GM18498 (cell line): ENCODE measurements at regions not wholly inside any gene's neighbourhood (a gene's known extent, or its start where the extent isn't known, plus 50 kb on each side); places are given as distances from the start of the nearest gene placed in this dataset.
"Not testable (repeated sequence)": the region's sequence is repeated elsewhere in the genome, so short reads cannot be mapped to it uniquely, and the experiment has no call there.

Source experiments
- ATAC-seq: cut with Tn5 transposase; IDR thresholded peaks from one replicate; pipeline ENCODE4 v1.9.1; 2021; ENCODE audit warnings: mild to moderate bottlenecking, moderate library complexity; ENCODE audit not compliant: unreplicated experiment

DNA sequence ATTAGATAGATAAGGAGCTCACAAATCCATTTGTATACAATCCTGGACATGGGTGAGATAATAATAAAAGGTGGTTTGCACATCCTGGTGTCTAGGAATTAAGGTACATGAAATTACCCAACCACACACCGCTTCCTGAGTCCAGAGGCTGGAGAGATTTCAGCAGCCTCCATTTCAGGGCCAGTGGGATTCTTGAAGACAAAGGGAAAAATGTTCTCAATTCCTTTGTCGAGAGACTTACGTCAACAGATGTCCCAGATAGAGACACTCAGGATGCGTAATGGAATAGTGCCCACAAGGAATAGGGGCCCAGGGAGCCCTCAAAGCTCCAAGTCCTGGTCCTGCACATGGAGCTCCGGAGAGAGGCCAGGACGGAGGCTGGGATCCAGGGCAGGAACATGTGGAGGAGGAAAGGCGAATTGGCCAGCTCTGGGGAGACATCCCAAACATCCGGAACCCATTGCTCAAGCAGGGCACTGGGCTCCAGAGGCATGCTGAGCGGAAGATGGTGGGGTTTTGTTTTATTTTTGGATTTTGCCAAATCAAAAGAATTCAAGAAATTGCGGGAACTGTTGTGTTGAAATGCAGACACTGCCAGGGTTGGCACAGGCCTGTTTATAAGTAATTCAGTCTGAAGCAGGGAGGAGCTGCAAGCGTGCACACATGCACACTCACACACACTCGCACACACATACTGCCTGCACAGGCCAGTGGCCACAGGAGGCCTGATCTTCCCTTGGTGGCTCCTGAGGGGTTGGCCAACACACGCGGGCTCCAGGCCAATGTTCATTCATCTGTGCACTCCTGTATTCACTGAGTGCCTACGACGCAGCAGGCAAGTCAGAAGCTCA lies 97.2 kb downstream of the NOG start:
- ATAC-seq: no peak

DNA sequence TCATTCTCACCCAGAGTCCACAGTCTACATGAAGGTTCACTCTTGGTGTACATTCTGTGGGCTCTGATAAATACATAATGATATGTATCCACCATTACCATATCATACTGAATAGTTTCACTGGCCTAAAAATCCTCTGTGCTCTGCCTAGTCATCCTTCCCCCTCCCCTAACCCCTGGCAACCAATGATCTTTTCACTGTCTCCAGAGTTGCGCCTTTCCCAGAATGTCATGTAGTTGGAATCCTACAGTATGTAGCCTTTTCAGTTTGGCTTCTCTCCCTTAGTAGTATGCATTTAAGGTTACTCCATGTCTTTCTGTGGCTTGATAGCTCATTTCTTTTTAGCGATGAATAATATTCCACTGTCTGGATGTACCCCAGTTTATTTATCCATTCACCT lies 101.3 kb downstream of the NOG start:
- ATAC-seq: no peak

DNA sequence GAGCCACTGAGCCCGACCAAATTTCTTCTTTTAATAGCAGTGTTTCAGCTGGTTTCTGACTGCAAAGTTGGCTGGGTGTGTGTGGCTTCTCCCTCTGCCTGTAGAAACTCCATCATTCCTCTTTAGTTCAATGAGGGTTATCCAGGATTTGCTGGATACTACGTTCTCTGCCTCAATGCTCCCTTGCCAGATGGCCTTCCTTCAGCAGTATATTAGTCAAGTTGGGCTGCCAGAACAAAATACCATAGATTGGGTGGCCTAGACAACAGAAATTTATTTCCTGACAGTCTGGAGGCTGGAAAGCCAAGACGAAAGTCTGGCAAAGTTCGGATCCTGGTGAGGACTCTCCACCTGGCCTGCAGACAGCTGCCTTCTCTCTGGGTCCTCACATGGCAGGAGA lies 103.7 kb downstream of the NOG start:
- no peak for ATAC-seq

DNA sequence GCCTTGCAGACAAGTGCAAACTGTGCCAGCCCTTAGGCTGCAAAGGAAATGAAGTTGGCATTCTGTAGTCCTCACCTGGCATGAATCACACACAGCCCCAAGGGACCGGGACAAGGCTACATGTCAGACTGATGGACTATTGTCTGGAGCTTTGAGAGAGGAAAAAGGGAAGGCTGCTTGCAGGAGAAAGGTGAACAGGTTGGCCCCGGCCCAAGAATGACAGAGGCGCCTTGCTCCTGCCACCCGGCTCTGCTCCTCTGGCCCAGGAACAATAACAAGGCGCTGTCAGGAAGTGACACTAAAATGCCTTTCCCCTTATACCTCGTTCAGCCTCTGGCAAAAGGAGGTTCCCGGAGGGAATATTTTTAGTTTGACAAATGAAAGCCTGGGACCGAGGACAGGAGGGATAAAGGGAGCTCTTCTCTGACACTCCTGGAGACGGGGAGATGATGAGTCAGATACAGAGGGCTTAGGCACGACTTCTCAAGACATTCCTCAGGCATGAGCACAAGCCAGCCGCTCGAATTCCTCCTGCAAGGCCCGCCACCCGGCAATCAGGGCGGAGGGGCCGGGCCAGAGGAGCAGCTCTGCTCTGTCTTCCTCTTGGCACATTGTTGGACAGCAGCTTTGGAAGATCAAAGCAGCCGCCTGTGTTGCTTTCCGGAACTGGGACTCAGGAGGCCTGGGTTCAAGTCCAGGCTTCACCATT lies 105.8 kb downstream of the NOG start:
- no peak for ATAC-seq

DNA sequence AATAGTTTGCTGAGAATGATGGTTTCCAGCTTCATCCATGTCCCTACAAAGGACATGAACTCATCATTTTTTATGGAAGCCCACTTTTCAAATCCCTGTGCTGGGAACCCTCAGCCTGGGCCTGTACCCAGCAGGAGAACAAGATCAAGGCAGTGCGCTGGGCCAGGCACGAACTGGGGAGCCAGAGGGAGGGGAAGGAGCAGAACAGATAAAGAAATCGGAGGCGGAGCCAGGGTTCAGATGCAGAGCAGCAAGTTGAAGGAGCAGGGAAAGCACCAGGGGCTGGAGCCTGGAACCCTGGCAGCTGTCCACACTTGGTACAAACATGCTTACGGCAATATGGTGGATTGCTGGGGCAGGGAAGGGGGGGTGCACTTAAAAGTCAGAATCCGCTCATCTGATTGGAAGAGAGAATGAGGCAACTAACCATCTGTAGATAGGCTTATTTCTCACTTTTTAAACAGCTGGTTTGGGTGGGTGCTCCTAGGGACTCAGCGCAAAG lies 107.5 kb downstream of the NOG start:
- no peak for ATAC-seq

DNA sequence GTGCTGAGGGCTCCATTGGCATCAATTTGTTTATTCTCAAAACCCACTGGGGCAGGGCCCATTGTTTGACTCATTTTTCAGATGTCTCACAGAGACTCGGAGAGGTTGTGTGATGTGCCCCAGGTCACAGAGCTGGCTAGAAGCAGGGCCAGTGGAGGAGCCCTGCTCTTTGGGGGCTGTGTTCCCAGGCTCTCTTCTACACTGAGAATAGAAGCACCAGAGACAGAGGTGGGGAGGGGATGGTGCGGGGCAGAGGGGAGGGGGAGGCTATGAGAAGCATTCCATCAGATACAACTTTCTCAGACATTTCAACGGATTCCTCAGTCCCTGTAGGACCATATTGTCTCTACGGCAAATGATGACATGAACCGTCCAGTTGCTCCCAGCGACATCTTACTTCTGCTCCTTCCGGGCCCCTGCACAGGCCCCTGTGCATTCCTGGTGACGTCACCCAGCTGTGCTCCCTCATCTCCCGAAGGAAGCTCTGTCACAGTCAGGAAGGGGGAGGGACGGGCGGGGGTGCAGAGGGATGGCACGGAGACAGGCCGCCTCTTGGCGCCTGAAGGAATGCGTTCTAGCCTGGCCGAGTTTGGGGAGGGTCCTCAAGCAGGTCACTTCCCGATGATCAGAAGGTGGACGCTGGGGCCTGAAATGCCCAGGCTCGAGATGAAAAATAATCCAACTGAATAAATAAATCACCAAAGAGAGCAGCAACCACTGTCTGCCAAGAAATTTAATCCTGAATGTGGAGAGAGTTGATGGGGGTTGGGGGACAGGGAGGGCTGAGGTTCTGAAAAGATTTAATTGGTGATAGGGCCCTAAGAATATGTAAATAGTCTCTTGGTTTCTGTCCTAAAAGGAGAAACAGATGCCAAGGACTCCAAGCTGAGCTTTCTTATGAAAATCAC lies 114.1 kb downstream of the NOG start:
- ATAC-seq: no peak

DNA sequence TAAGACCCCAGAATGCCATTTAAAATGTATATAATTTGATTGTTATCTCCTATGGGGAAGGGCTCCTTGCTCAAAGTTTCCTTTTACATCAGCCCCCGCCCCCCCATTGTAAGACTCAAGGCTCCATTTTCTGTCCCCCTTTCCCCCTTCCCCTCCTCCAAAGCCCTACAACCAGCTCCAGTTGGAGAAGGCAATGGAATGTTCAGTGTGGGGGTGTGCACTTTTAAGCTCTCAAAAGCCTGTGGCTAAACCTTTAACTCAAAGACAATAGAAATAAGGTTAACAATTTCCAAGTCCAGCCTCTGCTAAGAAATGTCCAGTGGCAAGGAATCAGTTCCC lies 114.7 kb downstream of the NOG start:
- ATAC-seq: no peak

DNA sequence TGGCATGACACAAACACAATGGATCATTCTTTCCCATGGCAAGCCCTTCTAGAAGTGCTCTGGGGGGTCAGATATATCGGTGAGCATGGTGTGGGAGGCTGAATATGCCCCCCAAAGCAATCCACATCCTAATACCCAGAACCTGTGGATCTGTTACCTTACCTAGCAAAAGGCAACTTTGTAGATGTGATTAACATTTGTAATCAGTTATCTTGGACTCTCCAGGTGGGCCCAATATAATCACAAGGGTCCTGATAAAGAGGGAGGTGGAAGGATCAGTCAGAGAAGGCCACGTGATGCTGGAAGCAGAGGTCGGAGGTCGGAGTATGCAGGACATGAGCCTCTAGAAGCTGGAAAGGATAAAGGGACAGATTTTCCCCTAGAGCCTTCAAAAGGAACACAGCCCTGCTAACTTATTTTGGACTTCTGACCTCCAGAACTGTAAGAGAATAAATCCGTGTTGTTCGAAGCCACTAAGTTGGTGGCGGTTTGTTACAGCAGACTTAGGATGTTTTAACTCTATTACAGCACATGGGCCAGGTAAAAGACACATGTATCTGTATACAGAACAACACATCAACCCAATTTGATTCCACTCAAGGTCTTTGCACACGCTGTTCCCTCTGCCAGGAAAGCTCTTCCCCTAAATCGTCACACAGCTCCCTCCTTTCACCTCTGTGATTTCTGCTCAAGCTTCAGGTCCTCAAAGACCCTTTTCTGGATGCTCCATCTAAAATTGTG lies 115.3 kb downstream of the NOG start:
- ATAC-seq: no peak

DNA sequence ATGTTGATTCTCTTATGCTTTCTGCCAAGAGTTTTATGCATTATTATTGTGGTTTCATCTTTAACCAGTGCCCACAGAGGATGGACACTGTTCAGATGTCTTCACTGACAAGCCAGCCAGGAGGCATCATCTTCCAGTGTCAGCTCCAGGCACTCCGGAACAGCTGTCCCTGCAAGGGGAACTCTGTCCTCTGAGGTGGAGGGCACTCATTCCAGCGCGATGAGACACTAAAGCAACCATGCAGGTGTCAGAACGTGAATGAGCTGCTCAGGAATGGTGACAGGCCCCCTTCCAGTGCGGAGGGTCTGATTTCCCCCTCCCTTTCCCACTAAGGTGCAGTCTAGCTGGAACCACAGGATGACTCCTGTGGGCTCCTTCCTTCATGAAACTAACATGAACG lies 117.5 kb downstream of the NOG start:
- ATAC-seq: no peak

DNA sequence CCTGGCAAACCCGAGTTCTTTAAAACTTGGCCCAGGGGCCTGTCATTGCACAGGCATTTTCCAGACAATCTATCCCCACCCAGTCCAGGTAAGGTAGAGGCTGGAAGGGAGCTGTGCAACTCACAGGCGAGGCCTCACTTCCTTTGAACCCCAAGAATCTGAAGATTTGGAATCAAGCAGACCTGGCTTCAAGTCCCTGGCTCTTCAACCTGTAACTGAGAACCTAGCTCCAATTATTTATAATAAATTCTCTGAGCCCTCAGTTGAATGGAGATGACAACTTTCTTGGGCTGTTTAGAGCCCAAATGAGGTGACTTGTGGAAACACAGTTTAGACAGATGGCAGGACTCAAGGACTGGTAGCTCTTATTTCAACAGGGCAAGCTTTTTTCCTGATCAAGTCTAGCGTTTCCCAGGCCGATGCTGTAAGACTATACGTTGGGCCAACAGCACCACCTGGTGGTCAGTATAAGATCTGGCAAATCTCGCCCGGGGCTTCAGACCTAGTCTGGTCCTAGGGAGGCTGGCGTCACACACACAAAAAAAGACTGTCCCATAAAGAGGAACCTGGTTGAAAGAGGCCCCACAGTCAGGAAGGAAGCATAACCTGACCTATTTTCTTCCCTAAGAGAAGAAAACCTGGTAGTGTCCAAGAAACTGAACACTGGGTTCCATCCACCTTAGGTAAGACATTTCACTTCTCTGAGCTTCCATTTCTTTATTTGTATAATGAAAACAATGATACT lies 117.9 kb downstream of the C17orf67 start:
- ATAC-seq: peak; percentile 93

DNA sequence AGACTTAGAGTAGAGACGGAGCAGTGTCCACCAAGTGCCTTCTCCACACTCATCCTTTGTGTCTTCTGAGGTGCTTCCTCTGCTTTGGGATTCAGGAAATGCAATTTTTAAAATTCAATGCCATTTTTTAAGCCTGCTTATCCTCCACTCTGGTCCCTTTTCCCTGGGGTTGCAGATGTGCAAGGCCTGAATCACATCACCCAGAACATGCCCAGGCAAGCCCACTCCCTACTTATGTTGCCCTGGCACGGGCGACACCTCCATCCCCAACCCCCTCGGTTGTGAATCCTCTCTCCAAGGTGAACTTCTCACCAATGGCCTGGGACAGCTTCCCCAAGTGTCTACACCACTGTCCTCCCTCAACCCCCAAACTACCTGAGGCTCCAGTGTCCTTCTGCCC lies 116.2 kb downstream of the C17orf67 start:
- ATAC-seq: no peak

DNA sequence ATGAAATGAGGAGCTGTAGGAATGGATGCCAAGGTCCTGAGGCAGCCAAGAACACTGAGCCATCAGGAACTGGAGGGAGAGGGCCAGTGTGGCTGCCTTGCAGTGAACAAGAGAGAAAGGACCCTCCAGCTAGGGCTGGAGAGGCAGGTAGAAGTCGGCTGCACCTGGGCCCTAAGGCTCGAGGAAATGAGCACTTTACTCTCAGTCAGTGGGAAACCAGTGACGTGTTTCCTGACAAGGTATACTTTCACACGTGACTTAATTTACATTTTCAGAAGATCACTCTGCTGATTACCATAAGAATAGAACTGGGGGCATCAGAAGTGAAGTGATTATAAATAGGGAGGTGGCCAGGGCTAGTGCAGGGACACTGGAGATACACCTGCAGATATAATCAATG lies 115.2 kb downstream of the C17orf67 start:
- no peak for ATAC-seq

DNA sequence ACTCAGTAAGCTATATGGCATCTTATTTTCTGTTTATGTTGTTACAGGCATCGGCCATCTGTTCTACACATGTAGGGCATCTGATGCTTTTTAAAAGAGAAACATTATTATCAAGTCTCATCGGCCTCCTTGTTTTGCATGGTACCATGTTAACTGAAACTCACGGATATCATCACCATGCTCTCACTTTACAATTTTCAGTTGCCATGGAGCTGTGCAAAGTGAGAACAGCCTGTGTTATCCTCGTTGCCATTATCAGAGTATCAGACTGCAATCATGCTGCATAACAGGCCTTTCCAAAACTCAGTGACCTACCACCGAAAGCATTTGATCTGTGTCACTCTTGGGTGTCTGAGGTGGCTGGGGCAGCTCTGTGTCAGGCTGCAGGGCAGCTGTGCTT lies 110.3 kb downstream of the C17orf67 start:
- no peak for ATAC-seq

DNA sequence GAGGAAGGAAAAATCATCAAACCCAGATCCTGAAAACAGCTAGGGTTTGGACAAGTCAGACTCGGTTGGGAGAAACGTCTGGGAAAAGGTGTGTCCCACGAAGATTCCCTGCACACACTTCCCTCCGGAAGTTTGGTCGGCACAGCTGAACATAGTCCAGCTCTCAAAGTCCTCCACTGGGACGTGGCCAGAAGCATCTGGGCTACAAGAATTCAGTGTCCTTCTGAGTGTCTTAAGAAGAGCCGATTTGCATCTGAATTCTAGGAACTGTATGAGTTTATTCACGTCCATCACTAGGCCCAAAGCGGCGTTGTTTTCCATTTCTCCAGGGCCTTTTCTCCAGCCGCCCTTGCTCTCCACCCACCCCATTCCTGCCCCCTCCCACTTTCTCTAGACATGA lies 109.1 kb downstream of the C17orf67 start:
- no peak for ATAC-seq

DNA sequence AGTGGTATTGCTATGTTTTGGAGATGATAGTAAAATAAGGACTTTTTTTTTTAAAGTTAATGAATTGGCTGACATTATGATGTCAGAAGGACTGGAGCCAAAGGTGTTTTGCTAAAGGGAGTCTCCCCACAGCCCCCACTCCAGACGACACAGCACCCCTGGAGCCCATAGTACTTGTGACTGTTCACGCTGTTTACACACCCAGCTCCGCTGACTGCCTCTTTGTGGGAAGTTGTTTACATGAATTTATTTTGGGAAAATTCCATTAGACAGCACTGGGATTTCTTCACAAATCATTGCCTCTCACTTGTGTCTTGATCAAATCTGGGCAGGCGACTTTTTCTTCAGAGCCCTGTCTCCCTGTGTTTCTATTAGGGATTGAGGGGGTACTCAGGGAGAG lies 108.6 kb downstream of the C17orf67 start:
- ATAC-seq: no peak

DNA sequence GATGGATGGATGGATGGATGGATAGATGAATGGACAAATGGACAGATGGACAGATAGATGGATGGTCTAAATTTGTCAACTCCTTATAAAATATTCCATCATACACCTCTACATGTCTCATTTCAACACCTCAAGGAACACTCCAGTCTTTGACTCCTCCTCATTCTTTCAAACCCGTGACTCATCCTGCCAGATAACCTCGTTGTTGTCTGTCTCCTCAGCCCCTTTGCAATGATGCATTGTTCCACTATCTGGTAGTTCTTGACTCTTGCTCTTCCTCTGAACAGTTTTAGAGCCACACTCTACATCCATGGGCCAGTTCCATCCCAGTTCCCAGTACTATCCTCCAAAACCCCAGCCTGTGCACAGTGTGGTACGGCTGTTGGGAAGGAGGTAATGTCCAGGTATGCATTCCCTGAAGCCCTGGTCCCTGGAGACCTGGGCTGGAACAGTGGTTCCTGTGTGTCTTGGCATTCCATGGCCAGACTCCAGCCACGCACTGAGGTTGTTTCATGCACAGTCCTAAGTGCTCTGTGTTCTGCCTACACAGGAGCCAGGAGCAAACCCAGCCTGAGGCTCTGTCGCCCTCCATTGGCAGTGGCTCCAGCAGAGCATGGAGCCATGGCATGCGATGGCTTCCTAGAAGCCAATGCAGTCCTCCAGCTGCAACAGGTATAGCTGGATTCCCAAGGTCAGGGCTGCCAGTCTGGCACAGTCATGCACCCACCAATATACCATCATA lies 105.7 kb downstream of the C17orf67 start:
- no peak for ATAC-seq

DNA sequence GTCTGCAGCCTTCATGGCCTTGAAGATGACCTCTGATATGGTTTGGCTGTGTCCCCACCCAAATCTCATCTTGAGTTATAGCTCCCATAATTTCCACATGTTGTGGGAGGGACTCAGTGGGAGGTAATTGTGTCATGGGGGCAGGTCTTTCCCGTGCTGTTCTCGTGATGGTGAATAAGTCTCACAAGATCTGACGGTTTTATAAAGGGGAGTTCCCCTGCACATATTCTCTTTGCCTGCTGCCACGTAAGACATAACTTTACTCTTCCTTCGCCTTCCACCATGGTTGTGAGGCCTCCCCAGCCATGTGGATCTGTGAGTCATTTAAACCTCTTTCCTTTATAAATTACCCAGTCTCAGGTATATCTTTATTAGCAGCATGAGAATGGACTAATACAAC lies 102.6 kb downstream of the C17orf67 start:
- not testable (repeated sequence) for ATAC-seq

DNA sequence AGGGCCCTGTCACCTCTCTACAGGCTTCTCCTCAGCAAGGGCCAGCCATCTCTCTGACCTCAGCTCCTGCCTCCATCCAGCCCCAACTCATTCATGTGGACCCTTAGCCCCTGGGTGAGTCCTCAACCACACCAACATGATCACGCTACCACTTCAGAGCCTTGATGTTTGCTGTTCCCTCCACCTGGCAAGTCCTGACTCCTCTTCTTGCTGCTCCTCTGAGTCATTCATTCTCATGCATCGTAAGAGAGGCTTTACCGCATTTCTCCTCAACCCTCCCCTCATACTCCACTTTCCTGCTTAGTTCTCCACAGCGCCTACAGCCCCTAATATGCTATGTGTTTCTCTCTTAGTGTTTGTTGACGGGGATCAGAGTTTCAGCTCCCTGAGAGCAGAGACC lies 99.9 kb downstream of the C17orf67 start:
- no peak for ATAC-seq

DNA sequence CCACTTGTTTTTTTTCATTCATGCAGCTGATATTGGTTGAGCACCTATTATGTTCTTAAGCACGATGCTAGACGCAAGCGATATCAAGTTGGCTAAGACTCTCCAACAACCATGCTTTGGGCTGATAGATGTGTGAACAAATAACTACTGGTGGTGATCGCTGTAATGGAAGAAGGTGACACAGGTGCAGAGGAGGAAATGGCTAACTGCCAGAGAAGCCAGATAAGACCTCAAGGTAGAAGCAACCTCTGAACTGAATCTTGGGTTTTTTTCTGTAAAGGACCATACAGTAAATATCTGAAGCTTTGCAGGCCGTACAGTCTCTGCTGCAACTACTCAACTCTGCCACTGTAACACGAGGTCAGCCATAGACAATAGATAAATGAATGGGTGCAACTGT lies 97.9 kb downstream of the C17orf67 start:
- no peak for ATAC-seq
